GM23248 (cell line): ENCODE measurements at regions not wholly inside any gene's neighbourhood (a gene's known extent, or its start where the extent isn't known, plus 50 kb on each side); places are given as distances from the start of the nearest gene placed in this dataset.

Experiments
- EZH2 ChIP-seq: fragments of 200-600 bp; sonication (generic); IDR thresholded peaks from 2 replicates; pipeline ENCODE4 v1.6.1; 2018; ENCODE audit warnings: antibody characterized with exemption, mild to moderate bottlenecking; ENCODE audit not compliant: insufficient read depth, poor library complexity, severe bottlenecking
- EZH2phosphoT487 ChIP-seq: fragments of 200-600 bp; sonication (generic); IDR thresholded peaks from 2 replicates; pipeline ENCODE4 v1.6.1; 2018; ENCODE audit warnings: antibody characterized with exemption, moderate library complexity, mild to moderate bottlenecking, low read depth; ENCODE audit not compliant: insufficient read depth

- TF ChIP-seq EZH2: no peak
- no peak for TF ChIP-seq EZH2phosphoT487
These were observed 1579.7 kb upstream of the SLC39A10 start for GRCh38 chr2:194077366-194077765.
